NB4 (cell line): ENCODE measurements at regions not wholly inside any gene's neighbourhood (a gene's known extent, or its start where the extent isn't known, plus 50 kb on each side); places are given as distances from the start of the nearest gene placed in this dataset.

Experiments used
- POLR2A ChIP-seq: IDR thresholded peaks from 2 replicates; pipeline ENCODE4 v1.6.1; 2011; ENCODE audit warnings: mild to moderate bottlenecking; ENCODE audit not compliant: insufficient read length; ENCODE audit errors: extremely low read depth
- TF ChIP-seq, protein P1 (sequence below): IDR thresholded peaks from one replicate; pipeline ENCODE4 v1.5.1; 2012; ENCODE audit warnings: low read depth, low read length

DNA sequence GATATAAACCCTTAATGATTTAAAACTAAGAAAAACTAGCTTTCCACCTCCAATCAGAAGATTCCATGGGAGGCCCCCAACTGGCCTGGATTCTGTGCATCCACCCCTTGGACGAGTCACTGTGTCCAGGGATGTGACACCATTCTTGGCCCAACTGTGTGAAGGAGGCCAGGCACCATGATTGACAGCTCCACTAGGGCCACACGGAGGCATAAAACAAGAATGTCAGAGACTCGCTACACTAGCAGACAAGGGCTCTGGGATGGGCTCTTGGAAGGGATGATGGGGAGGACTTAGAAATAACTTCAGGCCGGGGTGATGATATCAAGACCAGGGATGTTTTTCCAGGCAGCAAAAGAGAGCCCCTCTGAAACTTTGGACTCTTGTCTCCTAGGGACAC is 117.8 kb upstream of the GNAO1 start:
- TF ChIP-seq, protein P1, sequence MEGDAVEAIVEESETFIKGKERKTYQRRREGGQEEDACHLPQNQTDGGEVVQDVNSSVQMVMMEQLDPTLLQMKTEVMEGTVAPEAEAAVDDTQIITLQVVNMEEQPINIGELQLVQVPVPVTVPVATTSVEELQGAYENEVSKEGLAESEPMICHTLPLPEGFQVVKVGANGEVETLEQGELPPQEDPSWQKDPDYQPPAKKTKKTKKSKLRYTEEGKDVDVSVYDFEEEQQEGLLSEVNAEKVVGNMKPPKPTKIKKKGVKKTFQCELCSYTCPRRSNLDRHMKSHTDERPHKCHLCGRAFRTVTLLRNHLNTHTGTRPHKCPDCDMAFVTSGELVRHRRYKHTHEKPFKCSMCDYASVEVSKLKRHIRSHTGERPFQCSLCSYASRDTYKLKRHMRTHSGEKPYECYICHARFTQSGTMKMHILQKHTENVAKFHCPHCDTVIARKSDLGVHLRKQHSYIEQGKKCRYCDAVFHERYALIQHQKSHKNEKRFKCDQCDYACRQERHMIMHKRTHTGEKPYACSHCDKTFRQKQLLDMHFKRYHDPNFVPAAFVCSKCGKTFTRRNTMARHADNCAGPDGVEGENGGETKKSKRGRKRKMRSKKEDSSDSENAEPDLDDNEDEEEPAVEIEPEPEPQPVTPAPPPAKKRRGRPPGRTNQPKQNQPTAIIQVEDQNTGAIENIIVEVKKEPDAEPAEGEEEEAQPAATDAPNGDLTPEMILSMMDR = no peak
- TF ChIP-seq POLR2A = no peak
